Mononuclear cell (primary cell): ENCODE measurements at regions not wholly inside any gene's neighbourhood (a gene's known extent, or its start where the extent isn't known, plus 50 kb on each side); places are given as distances from the start of the nearest gene placed in this dataset.

ENCODE experiments used
- H3K27me3 ChIP-seq: 2 replicates; pipeline ENCODE4 v1.6.0; 2011; ENCODE audit warnings: low read length, control low read depth; ENCODE audit not compliant: insufficient read depth
- H3K4me1 ChIP-seq: 2 replicates; pipeline ENCODE4 v1.5.1; 2011; ENCODE audit warnings: mild to moderate bottlenecking, low read length, control low read depth; ENCODE audit not compliant: insufficient read depth
- H3K4me3 ChIP-seq: 2 replicates; pipeline ENCODE4 v1.5.1; 2011; ENCODE audit warnings: mild to moderate bottlenecking, low read length, moderate library complexity
- H3K9me3 ChIP-seq: 2 replicates; pipeline ENCODE4 v1.5.1; 2011; ENCODE audit warnings: low read depth, mild to moderate bottlenecking, control low read depth, low read length

- no peak overlapping the region for H3K4me3 ChIP-seq
- no peaks in the 10 kb centered on the region for H3K9me3 ChIP-seq
- no peaks in the 10 kb centered on the region for H3K4me1 ChIP-seq
- no peaks in the 10 kb centered on the region for H3K27me3 ChIP-seq
These were observed 307.2 kb downstream of the SOX4 start for GRCh38 chr6:21900730-21901129.

- H3K4me3 ChIP-seq, result no peak overlapping the region
- no peaks in the 10 kb centered on the region for H3K4me1 ChIP-seq
- no peaks in the 10 kb centered on the region for H3K9me3 ChIP-seq
- no peaks in the 10 kb centered on the region for H3K27me3 ChIP-seq
These were observed 309.1 kb downstream of the SOX4 start for GRCh38 chr6:21902628-21903169.

GRCh38 chr6:21905531-21905930 is 312.0 kb downstream of the SOX4 start:
- Histone ChIP-seq H3K4me3 (no peak overlapping the region), H3K4me1 (no peaks in the 10 kb centered on the region), H3K27me3 (no peaks in the 10 kb centered on the region), H3K9me3 (no peaks in the 10 kb centered on the region)

GRCh38 chr6:21906826-21907225 is 313.3 kb downstream of the SOX4 start:
- Histone ChIP-seq H3K9me3 (no peaks in the 10 kb centered on the region), H3K27me3 (no peaks in the 10 kb centered on the region), H3K4me3 (no peak overlapping the region), H3K4me1 (no peaks in the 10 kb centered on the region)

GRCh38 chr6:21907291-21907690 is 313.7 kb downstream of the SOX4 start:
- Histone ChIP-seq H3K27me3 (no peaks in the 10 kb centered on the region), H3K4me3 (no peak overlapping the region), H3K4me1 (no peaks in the 10 kb centered on the region), H3K9me3 (no peaks in the 10 kb centered on the region)

GRCh38 chr6:21908161-21908848 is 314.8 kb downstream of the SOX4 start:
- H3K4me3 ChIP-seq, result no peak overlapping the region
- no peaks in the 10 kb centered on the region for H3K27me3 ChIP-seq
- no peaks in the 10 kb centered on the region for H3K9me3 ChIP-seq
- H3K4me1 ChIP-seq, result no peaks in the 10 kb centered on the region

GRCh38 chr6:21909321-21909720 is 315.8 kb downstream of the SOX4 start:
- Histone ChIP-seq H3K4me3 (no peak overlapping the region), H3K4me1 (no peaks in the 10 kb centered on the region), H3K27me3 (no peaks in the 10 kb centered on the region), H3K9me3 (no peaks in the 10 kb centered on the region)

GRCh38 chr6:21911208-21911607 is 317.7 kb downstream of the SOX4 start:
- Histone ChIP-seq H3K27me3 (no peaks in the 10 kb centered on the region), H3K4me1 (no peaks in the 10 kb centered on the region), H3K9me3 (no peaks in the 10 kb centered on the region), H3K4me3 (no peak overlapping the region)

GRCh38 chr6:21912151-21912832 is 318.7 kb downstream of the SOX4 start:
- no peaks in the 10 kb centered on the region for H3K27me3 ChIP-seq

GRCh38 chr6:21914121-21914973 is 320.8 kb downstream of the SOX4 start:
- Histone ChIP-seq H3K9me3 (no peaks in the 10 kb centered on the region), H3K4me3 (peak overlapping the region; percentile 13), H3K27me3 (no peaks in the 10 kb centered on the region), H3K4me1 (no peaks in the 10 kb centered on the region)

More at GRCh38 chr6:21912151-21912832, 318.7 kb downstream of the SOX4 start:
- Histone ChIP-seq H3K4me3 (no peak overlapping the region), H3K4me1 (no peaks in the 10 kb centered on the region), H3K9me3 (no peaks in the 10 kb centered on the region)

- Histone ChIP-seq H3K4me1 (no peaks in the 10 kb centered on the region), H3K27me3 (no peaks in the 10 kb centered on the region), H3K4me3 (no peak overlapping the region), H3K9me3 (no peaks in the 10 kb centered on the region)
These were observed 322.2 kb downstream of the SOX4 start for GRCh38 chr6:21915707-21916260.

- H3K4me3 ChIP-seq, result no peak overlapping the region
- no peaks in the 10 kb centered on the region for H3K4me1 ChIP-seq
These were observed 324.5 kb downstream of the SOX4 start for GRCh38 chr6:21918041-21918440.

GRCh38 chr6:21918666-21919065 is 325.1 kb downstream of the SOX4 start:
- Histone ChIP-seq H3K4me1 (no peaks in the 10 kb centered on the region), H3K9me3 (no peaks in the 10 kb centered on the region), H3K4me3 (no peak overlapping the region), H3K27me3 (no peaks in the 10 kb centered on the region)

More at GRCh38 chr6:21918041-21918440, 324.5 kb downstream of the SOX4 start:
- H3K27me3 ChIP-seq, result no peaks in the 10 kb centered on the region
- H3K9me3 ChIP-seq, result no peaks in the 10 kb centered on the region

- H3K9me3 ChIP-seq, result no peaks in the 10 kb centered on the region
- H3K4me1 ChIP-seq, result peaks cover 5% of the 10 kb centered on the region
- no peak overlapping the region for H3K4me3 ChIP-seq
- no peaks in the 10 kb centered on the region for H3K27me3 ChIP-seq
These were observed 328.5 kb downstream of the SOX4 start for GRCh38 chr6:21922086-21922485.

- Histone ChIP-seq H3K4me3 (no peak overlapping the region), H3K9me3 (no peaks in the 10 kb centered on the region), H3K4me1 (peaks cover 5% of the 10 kb centered on the region), H3K27me3 (no peaks in the 10 kb centered on the region)
These were observed 330.5 kb downstream of the SOX4 start for GRCh38 chr6:21924002-21924401.
